ENCODE measurements at regions not wholly inside any gene's neighbourhood (a gene's known extent, or its start where the extent isn't known, plus 50 kb on each side); places are given as distances from the start of the nearest gene placed in this dataset.

GRCh38 chr5:104739905-104740304, 1177.3 kb upstream of the NUDT12 start:
- Histone ChIP-seq H3K36me3 (no peaks in the 10 kb centered on the region), H3K4me1 (no peaks in the 10 kb centered on the region), H3K27me3 (no peaks in the 10 kb centered on the region), H3K27ac (no peak overlapping the region), H3K4me3 (no peak overlapping the region), H3K9me3 (no peaks in the 10 kb centered on the region)
- TF ChIP-seq CTCF (IDR thresholded peaks at IDR 0.05 in 4 of 5, conservative IDR thresholded peaks at IDR 0.05 in 1 of 5): no peak
- TF ChIP-seq POLR2A (IDR thresholded peaks at IDR 0.05): no peak
- no peak for ATAC-seq
- intact Hi-C loops (cut with DNase I; ENCODE audit: low total_unique reads): no loop called here
- in situ Hi-C loops (cut with MboI; ENCODE audit: low sequenced_read_pairs in 4 of 4): no loop called here
- no peak for DNase-seq

GRCh38 chr5:104739503-104739902, 1176.9 kb upstream of the NUDT12 start:
- Histone ChIP-seq H3K27me3 (no peaks in the 10 kb centered on the region), H3K4me1 (no peaks in the 10 kb centered on the region), H3K9me3 (no peaks in the 10 kb centered on the region), H3K27ac (no peak overlapping the region), H3K4me3 (no peak overlapping the region), H3K36me3 (no peaks in the 10 kb centered on the region)
- DNase-seq: no peak
- no peak for TF ChIP-seq CTCF (IDR thresholded peaks at IDR 0.05 in 4 of 5, conservative IDR thresholded peaks at IDR 0.05 in 1 of 5)
- TF ChIP-seq POLR2A (IDR thresholded peaks at IDR 0.05): no peak
- ATAC-seq: no peak
- intact Hi-C loops (cut with DNase I; ENCODE audit: low total_unique reads) (no loop called here), in situ Hi-C loops (cut with MboI; ENCODE audit: low sequenced_read_pairs in 4 of 4) (no loop called here)

GRCh38 chr5:104736073-104736472, 1173.5 kb upstream of the NUDT12 start:
- Histone ChIP-seq H3K4me1 (no peaks in the 10 kb centered on the region), H3K27me3 (no peaks in the 10 kb centered on the region), H3K4me3 (no peak overlapping the region), H3K36me3 (no peaks in the 10 kb centered on the region), H3K9me3 (no peaks in the 10 kb centered on the region), H3K27ac (no peak overlapping the region)
- intact Hi-C loops (cut with DNase I; ENCODE audit: low total_unique reads): no loop called here
- in situ Hi-C loops (cut with MboI; ENCODE audit: low sequenced_read_pairs in 4 of 4): no loop called here
- DNase-seq (no peak), ATAC-seq (no peak)
- TF ChIP-seq CTCF (IDR thresholded peaks at IDR 0.05 in 4 of 5, conservative IDR thresholded peaks at IDR 0.05 in 1 of 5) (no peak), POLR2A (IDR thresholded peaks at IDR 0.05) (no peak)

- TF ChIP-seq CTCF (IDR thresholded peaks at IDR 0.05 in 4 of 5, conservative IDR thresholded peaks at IDR 0.05 in 1 of 5): no peak
- no peak for TF ChIP-seq POLR2A (IDR thresholded peaks at IDR 0.05)
- H3K27ac ChIP-seq: no peak overlapping the region
- H3K4me3 ChIP-seq: no peak overlapping the region
- intact Hi-C loops (cut with DNase I; ENCODE audit: low total_unique reads) (no loop called here), in situ Hi-C loops (cut with MboI; ENCODE audit: low sequenced_read_pairs in 4 of 4) (no loop called here)
- no peaks in the 10 kb centered on the region for H3K4me1 ChIP-seq
- H3K36me3 ChIP-seq: no peaks in the 10 kb centered on the region
- ATAC-seq: no peak
- H3K27me3 ChIP-seq: no peaks in the 10 kb centered on the region
- no peak for DNase-seq
- H3K9me3 ChIP-seq: no peaks in the 10 kb centered on the region
Measured at GRCh38 chr5:104734046-104734445, 1171.5 kb upstream of the NUDT12 start.

GRCh38 chr5:104733063-104733669, 1170.6 kb upstream of the NUDT12 start:
- intact Hi-C loops (cut with DNase I; ENCODE audit: low total_unique reads): no loop called here
- Histone ChIP-seq H3K36me3 (no peaks in the 10 kb centered on the region), H3K4me3 (no peak overlapping the region), H3K9me3 (no peaks in the 10 kb centered on the region), H3K27me3 (no peaks in the 10 kb centered on the region), H3K27ac (no peak overlapping the region), H3K4me1 (no peaks in the 10 kb centered on the region)
- ATAC-seq (no peak), DNase-seq (no peak)
- TF ChIP-seq CTCF (IDR thresholded peaks at IDR 0.05 in 4 of 5, conservative IDR thresholded peaks at IDR 0.05 in 1 of 5): no peak
- TF ChIP-seq POLR2A (IDR thresholded peaks at IDR 0.05): no peak
- in situ Hi-C loops (cut with MboI; ENCODE audit: low sequenced_read_pairs in 4 of 4): no loop called here
